ENCODE measurements at regions not wholly inside any gene's neighbourhood (a gene's known extent, or its start where the extent isn't known, plus 50 kb on each side); places are given as distances from the start of the nearest gene placed in this dataset.

DNA sequence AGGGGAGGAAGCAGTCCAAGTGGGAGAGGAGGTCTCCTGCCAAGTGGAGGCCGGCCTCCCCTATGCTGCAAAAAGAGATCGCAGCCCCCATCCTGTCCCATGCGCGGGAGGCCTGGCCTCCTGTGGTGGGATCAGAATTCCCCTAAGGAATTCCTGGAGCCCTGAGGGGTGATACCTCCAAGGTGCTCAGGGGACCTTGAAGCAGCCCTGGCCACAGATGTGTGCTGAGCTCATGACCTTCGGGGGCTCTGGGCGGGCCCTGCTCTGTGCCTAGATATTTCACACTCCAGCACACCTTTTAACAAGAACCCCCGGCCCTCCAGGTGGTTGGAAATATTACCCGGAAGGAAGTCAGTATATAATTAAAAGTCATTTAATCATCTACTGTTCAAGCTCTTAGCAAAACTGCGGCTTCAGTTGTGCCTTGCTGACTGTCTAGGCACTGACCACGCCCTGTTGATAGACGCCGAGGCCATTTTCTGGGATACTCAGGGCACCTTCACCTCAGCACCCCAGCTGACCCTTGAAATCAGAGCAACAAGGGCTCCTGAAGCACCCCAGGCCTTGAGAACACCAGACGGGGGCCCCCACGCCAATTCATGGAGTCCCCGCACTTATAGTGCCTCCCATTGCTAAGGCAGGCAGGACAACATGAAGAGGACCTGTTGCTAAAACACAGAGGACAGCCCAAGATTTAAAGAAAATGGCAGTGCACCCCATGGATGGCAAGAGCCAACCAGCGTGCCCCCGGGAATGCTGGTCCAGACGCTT is 119.1 kb downstream of the NDUFA10 start:
- intact Hi-C loops (cut with DNase I, micrococcal nuclease) = no loop called here
- ATAC-seq (no peak), DNase-seq (no peak)

DNA sequence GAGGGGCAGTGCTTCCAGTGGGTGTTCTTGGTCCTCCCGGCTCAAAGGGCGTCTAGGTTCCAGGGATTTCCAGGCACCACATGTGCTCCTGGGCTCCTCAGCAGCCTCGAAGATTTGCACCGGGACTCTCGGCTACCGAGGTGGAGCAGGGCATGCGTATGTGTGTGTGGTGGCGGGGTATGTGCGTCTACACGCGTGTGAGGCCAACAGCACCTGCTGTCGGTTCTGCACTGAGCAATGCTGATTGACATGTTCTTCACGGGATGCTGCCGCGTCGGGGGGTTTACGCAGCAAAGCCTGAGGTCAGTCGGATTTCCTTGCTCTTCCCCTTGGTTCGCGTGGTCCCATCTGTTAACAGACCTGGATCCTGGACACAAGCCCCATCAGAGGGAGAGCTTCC is 119.8 kb downstream of the NDUFA10 start:
- no peak for DNase-seq
- no peak for ATAC-seq
- intact Hi-C loops (cut with DNase I, micrococcal nuclease) = no loop called here

DNA sequence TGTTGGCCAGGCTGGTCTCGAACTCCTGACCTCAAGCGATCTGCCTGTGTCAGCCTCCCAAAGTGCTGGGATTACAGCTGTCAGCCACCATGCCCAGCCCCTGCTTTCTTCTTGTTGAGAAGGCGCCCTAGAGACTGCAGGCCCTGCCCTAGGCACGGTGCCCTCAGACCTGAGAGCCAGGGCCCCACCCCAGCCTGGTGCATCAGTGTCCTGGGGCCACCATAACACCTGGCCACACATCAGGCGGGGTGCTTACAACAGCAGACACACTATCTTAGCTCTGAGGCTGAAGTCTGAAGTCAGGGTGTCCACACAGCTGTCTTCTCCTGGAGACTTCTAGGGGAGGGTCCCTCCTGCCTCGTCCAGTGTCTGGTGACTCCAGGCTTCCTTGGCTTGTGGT is 120.6 kb downstream of the NDUFA10 start:
- DNase-seq (no peak), ATAC-seq (no peak)
- intact Hi-C loops (cut with DNase I, micrococcal nuclease) = no loop called here

DNA sequence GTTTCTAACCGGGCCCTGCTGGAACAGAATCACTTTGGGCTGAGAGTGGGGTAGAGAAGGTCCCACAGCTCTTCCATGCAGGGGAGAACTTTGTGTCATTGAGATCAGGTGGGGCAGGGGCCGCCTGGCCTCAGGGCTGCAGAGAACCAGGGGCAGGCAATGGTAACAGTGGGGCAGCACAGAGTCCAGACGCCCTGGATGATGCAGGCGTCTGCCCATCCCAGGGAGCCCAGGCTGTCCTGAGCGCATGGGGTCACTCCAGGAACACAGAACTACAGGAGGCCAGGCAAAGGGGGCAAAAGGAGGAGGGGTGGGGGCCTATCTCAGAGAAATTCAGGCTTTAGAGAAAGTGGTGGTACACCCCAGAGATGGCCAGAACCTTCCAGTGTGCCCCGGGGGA is 121.3 kb downstream of the NDUFA10 start:
- intact Hi-C loops (cut with DNase I, micrococcal nuclease) = no loop called here
- no peak for ATAC-seq
- no peak for DNase-seq

DNA sequence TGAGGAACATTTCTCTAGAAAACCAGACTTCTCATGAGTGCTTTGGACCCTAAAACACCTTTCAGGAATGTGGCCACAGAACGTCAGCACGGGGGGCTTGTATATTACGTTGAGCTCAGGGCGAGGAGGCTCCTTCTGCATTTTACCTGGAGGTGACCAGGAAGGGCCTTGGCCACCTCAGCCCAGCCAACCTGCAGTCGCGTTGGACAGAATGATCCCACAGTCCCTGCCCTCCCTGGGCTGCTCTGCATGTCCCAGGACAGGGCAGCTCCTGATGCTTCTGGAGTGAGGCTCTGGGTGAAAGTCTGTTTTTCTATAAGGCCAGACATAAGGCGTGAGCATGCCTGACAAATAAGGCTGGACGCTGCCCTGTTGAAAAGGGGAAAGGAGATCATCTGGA is 121.9 kb downstream of the NDUFA10 start:
- ATAC-seq = no peak
- intact Hi-C loops (cut with DNase I, micrococcal nuclease) = no loop called here
- DNase-seq = no peak

DNA sequence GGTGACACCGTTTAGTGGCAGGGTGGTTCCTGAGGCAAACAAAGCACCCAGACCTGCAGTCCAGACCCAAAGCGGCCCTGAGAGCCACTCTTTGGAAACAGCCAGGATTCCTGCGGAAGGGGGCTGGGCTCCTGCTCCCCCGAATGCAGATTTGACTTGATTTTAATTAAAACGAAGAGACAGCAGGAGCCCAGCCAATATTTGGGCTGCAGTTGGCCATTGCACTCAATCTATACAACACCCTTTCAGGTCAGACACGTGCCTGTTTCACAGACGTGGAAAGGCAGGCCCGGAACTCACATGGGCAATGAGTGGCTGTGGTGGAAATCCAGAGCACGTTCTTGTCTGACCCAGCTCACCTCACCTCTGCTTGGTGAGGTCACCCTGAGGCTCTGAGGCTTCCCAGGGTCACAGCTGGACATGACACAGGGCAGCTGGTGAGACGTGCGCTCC is 122.4 kb downstream of the NDUFA10 start:
- DNase-seq (no peak), ATAC-seq (no peak)
- intact Hi-C loops (cut with DNase I, micrococcal nuclease) = no loop called here

DNA sequence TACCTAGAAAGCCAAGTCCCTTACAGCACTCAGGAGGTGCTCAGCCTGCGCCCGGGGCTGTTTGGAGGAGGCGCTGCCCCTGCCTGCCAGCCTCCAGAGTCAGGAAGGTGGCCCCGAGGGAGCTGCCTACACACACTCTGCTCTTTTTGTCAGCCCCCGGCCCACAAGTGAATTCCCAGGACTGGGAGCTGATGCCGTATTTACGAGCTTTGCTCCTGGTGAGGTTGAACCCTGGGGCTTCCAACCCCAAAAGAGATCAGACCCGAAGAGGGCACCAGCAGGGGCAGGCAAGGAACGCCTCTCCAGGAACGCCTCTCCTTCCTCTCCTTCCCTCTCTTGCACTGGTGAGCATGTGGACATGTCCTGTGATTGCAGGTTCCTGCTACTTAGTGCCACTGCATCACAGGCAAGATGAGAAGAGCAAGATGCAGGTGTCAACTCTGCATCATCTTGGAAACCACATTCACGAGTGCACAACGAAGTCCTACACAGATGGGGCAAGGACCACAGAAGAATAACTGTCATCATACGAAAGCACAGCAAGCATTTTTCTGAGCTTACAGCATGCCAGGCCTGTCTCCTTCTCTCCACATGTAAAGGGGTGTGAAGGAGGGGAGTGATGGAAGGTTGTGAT is 126.7 kb downstream of the NDUFA10 start:
- ATAC-seq = no peak
- no peak for DNase-seq
- intact Hi-C loops (cut with DNase I, micrococcal nuclease) = no loop called here

DNA sequence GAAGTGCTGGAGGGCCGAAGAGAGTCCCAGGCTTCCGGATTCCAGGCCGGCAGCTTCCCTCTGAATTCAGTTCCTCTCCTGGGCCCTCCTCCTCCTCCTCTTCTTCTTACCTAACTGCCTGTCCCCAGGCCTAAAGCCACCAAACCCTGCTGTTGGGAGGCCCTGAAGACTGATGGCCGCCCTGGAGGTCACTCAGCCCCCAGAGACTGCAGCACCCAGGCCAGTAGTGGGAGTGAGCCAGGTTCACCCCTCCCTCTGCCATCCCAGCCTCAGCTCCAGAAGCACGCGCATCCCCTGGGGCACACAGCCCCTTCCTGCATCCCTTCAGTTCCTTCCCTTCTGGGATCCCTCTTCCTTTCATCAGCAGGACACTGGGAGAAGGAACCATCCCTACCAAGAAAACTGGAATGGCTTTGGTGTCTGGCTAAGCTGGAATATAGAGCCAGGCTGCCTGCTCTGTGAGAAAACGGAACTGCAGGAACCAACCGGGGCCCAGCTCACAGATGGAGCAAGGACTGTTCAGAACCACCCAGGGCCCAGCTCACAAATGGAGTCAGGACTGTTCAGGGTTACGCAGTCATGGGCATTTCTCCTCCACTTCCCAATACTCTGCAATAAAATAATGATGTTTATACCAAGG is 127.4 kb downstream of the NDUFA10 start:
- ATAC-seq (no peak), DNase-seq (no peak)
- intact Hi-C loops (cut with DNase I, micrococcal nuclease) = no loop called here

DNA sequence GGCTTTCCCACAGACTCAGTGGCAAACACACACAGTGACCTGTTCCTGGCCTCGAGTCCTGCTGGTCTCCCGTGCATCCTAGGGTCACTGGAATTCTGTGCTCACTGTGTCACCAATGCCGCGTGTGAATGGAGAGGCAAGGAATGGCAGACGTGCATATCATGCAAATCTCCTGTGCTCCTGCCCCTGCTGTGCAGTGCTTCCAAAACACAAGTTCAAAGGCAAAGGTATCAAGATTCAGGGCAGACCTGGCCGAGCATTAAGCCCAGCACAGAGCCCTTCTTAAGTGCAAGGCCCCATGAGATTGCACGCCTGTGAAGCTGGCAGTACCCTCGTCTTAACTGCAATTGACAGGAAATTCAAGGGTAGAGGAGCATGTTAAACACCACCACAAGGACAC is 129.1 kb downstream of the NDUFA10 start:
- intact Hi-C loops (cut with DNase I, micrococcal nuclease) = no loop called here
- DNase-seq (no peak), ATAC-seq (no peak)

DNA sequence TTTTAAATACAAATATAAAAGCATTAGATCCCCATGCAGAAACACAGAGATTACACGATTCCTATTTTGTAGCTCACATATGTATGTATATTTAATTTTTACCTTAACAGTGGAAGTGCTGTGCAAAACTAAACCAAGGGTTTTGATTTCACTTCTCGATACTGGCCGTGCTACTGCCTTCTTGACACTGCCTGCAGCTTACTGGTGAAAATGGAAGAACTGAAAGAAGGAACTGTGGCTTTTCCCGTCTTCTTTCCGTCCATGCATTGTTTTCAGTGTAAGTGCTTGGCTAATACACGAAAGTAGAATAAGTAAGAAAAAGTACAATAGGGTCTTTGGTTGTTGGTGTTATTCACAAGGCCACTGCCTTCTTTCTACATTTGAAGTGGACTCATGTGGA is 129.5 kb downstream of the NDUFA10 start:
- intact Hi-C loops (cut with DNase I, micrococcal nuclease) = no loop called here
- ATAC-seq = no peak
- DNase-seq = no peak

DNA sequence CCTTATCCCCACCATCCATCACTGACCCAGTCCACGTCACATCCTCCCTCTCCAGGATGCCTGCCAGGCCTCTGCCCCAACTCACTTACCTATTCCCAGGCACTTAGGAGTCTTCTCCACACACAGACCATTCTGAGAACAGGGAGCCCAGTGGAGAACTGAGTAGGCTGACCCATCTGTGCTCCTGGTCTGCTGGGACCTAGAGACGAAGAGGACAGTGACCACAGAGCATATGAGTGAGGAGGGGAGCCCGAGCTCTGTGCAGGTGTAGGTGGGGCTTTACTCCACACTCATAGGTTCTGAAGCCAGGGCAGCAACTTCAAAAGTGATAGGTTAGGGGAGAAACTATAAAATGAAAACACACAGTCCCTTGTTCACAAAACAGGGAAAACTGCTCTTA is 130.0 kb downstream of the NDUFA10 start:
- intact Hi-C loops (cut with DNase I, micrococcal nuclease) = no loop called here
- DNase-seq = no peak

DNA sequence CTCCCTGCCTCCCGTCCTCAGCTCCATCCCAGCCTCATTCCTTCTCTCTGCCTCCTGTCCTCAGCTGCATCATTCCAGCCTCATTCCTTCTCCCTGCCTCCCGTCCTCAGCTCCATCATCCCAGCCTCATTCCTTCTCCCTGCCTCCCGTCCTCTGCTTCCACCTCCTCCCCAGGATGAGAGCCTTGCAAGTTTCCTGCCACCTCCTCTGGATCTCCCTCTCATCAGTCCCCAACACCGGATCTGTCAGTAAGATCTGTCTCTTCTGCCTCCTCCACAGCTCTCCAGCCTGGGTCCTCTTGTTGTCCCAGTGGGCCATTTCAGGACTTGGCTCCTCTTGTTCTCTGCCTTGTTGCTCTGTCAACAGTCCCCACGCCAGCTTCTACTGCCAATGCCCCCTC is 130.9 kb downstream of the NDUFA10 start:
- no peak for ATAC-seq
- no peak for DNase-seq
- intact Hi-C loops (cut with DNase I, micrococcal nuclease) = no loop called here

More for the DNA sequence above, 130.0 kb downstream of the NDUFA10 start:
- no peak for ATAC-seq

DNA sequence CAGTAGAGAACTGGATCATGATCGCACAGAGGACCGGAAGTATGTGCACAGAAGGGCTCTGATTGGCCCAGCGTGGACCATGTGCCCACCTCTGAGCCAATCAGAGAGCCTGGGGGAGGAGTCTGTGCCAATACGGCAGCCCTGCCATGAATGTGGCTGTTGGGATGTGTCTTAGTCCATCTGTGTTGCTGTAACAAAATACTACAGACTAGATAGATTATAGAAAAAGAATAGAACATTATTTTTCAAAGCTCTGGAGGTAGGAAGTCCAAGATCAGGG is 132.0 kb downstream of the NDUFA10 start:
- no peak for ATAC-seq
- intact Hi-C loops (cut with DNase I, micrococcal nuclease) = no loop called here
- DNase-seq = no peak

DNA sequence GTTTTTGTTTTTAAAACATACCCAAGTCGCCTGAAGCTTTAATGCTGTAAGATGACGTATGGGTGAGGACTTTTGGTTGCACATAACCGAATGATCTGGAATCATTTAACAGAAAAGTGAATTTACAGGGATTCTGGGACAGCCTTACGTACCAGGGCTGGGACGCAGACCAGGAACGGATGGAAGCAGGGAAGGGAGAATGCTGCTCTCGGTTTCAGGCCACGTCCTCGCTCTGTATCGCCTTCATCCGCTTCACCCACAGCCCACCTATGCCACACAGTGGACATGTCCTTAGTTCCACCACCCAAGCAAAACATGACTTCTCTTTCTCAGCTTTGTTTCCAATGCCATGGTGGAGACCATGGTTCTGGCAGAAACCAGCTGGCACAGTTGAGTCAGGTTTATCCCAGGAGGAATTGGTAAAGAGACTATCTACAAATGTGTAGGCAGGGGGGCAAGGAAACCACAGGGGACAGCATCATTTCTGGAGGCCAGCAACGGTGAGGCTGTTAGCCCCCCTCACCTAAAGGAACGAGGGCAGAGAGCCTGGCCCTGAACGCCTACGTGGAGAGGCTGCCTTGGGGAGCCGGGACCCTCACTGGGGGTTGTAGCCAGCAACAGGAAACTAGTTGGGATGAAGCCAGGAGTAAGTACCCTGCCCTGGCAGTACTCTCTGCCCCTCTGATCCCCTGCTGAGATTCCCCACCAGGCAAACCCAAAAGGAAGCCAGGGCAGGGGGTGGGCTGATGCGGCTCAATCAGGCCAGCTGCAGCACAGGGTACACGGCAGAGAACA is 132.5 kb downstream of the NDUFA10 start:
- intact Hi-C loops (cut with DNase I, micrococcal nuclease) = no loop called here
- DNase-seq (no peak), ATAC-seq (no peak)

DNA sequence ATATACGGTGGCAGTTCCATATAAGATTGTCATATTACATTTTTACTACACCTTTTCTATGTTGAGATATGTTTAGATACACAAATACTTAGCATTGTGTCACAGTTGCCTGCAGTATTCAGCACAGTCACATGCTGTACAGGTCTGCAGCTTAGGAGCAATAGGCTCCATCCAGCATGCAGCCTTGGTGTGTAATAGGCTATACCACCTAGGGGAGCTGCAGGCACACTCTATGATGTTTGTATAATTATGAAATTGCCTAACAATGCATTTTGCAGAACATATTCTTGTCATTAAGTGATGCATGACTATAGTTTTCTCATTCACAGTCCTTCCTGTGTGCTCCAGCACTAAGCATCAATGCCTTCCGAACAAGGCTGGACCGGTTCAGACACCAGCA is 133.4 kb downstream of the NDUFA10 start:
- intact Hi-C loops (cut with DNase I, micrococcal nuclease) = no loop called here
- ATAC-seq = no peak
- DNase-seq = no peak

DNA sequence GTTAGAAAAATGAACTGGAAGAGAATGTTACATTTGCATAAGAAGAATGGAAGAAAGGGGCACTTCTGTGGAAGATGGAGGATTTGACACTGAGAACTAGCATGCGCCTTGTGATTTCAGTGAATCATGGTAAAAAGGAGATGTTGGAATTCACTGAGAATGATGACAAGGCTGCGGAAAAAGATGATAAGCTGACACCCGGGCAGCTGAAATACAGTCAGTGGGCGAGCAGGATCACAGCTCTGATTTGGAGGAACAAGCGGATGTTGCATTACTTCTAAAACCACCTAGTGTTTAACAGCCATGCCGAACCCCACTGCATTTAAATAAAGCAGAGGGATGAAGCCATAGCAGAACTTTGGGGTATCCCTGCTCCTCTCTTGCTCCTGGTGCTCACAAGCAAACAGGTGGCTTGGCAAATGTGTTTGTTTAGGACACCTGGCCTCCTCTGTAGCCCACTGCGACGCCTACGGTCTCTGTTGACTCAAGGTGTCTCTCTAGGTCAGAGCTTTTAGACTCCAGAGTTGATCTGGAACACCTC is 134.9 kb downstream of the NDUFA10 start:
- intact Hi-C loops (cut with DNase I, micrococcal nuclease) = no loop called here
- DNase-seq = no peak
- ATAC-seq = no peak

DNA sequence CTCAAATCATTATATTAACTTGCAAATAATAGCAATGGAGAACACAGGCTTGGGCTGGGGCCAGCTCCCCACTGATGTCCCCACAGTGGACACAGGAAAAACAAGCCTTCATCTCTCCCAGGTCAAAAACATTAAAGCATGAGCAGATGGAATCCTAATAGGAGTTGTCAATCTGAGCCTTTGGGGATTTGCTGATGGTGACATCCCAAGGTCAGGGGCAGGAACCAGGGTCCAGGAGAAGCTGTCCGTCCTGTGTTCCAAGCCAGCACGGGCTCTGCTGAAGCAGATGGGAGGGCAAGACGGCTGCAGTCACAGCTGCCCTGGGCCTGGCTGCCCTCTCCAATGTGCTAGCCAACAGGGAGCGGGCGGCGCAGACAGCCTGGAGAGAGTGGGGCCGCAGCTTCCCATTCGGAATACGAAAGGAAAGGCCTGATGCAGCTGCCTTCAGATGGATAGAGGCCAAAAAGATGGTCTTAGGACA is 135.5 kb downstream of the NDUFA10 start:
- DNase-seq (no peak), ATAC-seq (no peak)
- intact Hi-C loops (cut with DNase I, micrococcal nuclease) = no loop called here

DNA sequence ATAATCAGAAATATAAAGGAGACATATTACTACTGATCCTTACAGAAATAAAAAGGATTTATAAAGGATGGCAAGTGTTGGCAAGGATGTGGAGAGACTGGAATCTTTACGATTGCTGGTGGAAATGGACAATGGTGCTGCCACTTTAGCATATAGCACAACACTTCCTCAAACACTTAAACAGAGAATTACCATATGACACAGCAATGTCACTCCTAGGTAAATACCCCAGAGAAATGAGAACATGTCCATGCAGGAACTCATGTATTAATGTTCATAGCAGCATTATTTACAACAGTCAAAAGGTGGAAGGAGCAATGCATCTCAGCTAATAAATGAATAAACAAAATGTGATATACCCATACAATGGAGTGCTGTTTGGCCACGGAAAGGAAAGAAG is 137.5 kb downstream of the NDUFA10 start:
- ATAC-seq (peak; percentile 54), DNase-seq (no peak)
- intact Hi-C loops (cut with DNase I, micrococcal nuclease) = no loop called here

DNA sequence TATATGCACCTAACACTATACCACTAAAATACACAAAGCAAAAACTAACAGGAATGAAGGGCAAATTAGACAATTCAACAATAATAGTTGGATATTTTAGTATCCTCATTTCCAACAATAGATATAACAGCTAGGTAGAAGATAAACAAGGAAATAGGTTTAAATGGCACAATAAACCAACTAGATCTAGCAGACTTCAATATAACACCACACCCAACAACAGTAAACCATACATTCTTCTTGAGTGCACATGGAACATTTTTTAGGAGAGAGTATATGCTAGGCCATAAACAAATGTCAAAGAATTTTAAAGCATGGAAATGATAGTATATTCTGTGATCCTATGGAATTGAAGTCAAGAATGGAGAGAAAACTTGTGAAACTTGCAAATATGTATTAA is 138.4 kb downstream of the NDUFA10 start:
- intact Hi-C loops (cut with DNase I, micrococcal nuclease) = no loop called here
- ATAC-seq (peak; percentile 88), DNase-seq (no peak)

Measured in left colon (tissue), 2 donors.